Ishikawa (cell line): ENCODE measurements at regions not wholly inside any gene's neighbourhood (a gene's known extent, or its start where the extent isn't known, plus 50 kb on each side); places are given as distances from the start of the nearest gene placed in this dataset.

Experiments used
- EP300 ChIP-seq: IDR thresholded peaks from 2 replicates; pipeline ENCODE4 v1.6.1; 2012; ENCODE audit warnings: borderline replicate concordance
- RAD21 ChIP-seq: IDR thresholded peaks from 2 replicates; pipeline ENCODE4 v1.6.1; 2012; ENCODE audit warnings: low read depth
- TCF12 ChIP-seq: IDR thresholded peaks from 2 replicates; pipeline ENCODE4 v1.6.1; 2012; ENCODE audit warnings: low read depth
- YY1 ChIP-seq: IDR thresholded peaks from 2 replicates; pipeline ENCODE4 v1.6.1; 2012; ENCODE audit warnings: low read depth
- TF ChIP-seq, protein P1 (sequence below): IDR thresholded peaks from 2 replicates; pipeline ENCODE4 v1.6.1; 2012

DNA sequence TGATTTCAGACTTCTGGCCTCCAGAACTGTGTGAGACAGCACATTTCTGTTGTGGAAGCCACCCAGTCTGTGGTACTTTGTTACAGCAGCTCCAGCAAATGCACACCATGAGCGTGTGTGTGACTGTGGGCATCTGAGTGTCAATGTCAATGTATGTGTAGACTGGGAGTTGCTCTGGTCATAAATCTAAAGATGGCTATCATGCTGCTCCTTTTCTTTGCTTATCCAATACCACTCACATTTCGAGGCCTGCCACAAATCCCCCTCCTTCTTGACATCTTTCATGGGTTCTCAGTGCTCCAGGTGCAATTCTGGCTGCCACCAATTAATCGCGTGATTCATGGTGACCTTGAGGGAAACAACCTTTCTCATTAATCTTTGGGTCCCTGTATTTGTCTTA is 141.2 kb downstream of the RWDD3 start:
- TF ChIP-seq YY1 = no peak
- TF ChIP-seq RAD21 = no peak
- no peak for TF ChIP-seq TCF12
- TF ChIP-seq EP300 = no peak
- TF ChIP-seq, protein P1, sequence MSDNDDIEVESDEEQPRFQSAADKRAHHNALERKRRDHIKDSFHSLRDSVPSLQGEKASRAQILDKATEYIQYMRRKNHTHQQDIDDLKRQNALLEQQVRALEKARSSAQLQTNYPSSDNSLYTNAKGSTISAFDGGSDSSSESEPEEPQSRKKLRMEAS = no peak
